OCI-LY7 (cell line): ENCODE measurements at regions not wholly inside any gene's neighbourhood (a gene's known extent, or its start where the extent isn't known, plus 50 kb on each side); places are given as distances from the start of the nearest gene placed in this dataset.

Experiments
- BruUV-seq: library from RNA; stranded (reverse); fragments of 400-500 nt; replicated peaks from 2 replicates; lab custom pipeline; 2021; lab: Mats Ljungman, UMichigan
- CTCF ChIA-PET: fragments of 300-600 bp; sonication (Branson Sonifier 250); formaldehyde crosslinking; loops from one replicate; lab custom pipeline; 2022; ENCODE audit warnings: antibody characterized with exemption; ENCODE audit not compliant: unreplicated experiment; lab: Charles Lee
- POLR2A ChIA-PET: fragments of 300-600 bp; sonication (Branson Sonifier 250); formaldehyde crosslinking; loops from one replicate; lab custom pipeline; 2022; ENCODE audit warnings: antibody characterized with exemption; lab: Charles Lee
- DNase-seq: peaks from one replicate; pipeline ENCODE4 v3.0.0-alpha.2; 2015; ENCODE audit warnings: low spot score
- H2AFZ ChIP-seq: fragments of 200-600 bp; sonication (generic), shearing (Covaris generic); 2 replicates; pipeline ENCODE4 v1.6.1; 2014; ENCODE audit warnings: mild to moderate bottlenecking, antibody characterized with exemption, low read length, moderate library complexity
- H3K27ac ChIP-seq: fragments of 200-600 bp; sonication (generic); 2 replicates; pipeline ENCODE4 v1.5.1; 2014; ENCODE audit warnings: mixed run types, low read depth, mild to moderate bottlenecking, moderate library complexity, low read length, inconsistent platforms; ENCODE audit not compliant: poor library complexity, severe bottlenecking
- H3K36me3 ChIP-seq: fragments of 200-600 bp; sonication (generic); 2 replicates; pipeline ENCODE4 v1.6.1; 2014; ENCODE audit warnings: mild to moderate bottlenecking, antibody characterized with exemption, low read length, moderate library complexity, mixed read lengths; ENCODE audit not compliant: insufficient read depth
- H3K4me1 ChIP-seq: fragments of 200-600 bp; sonication (generic); 2 replicates; pipeline ENCODE4 v1.5.1; 2014; ENCODE audit warnings: mild to moderate bottlenecking, low read length; ENCODE audit not compliant: insufficient read depth, poor library complexity, severe bottlenecking
- H3K4me2 ChIP-seq: fragments of 200-600 bp; sonication (generic); 2 replicates; pipeline ENCODE4 v1.6.1; 2014; ENCODE audit warnings: mild to moderate bottlenecking, low read length
- H3K4me3 ChIP-seq: fragments of 200-600 bp; sonication (generic); 2 replicates; pipeline ENCODE4 v1.5.1; 2014; ENCODE audit warnings: mild to moderate bottlenecking, low read depth, low read length; ENCODE audit not compliant: poor library complexity, severe bottlenecking
- H3K79me2 ChIP-seq: fragments of 200-600 bp; sonication (generic); 2 replicates; pipeline ENCODE4 v1.6.1; 2016; ENCODE audit warnings: low read depth, mild to moderate bottlenecking, low read length, moderate library complexity, mixed read lengths; ENCODE audit not compliant: insufficient read depth
- H3K9me2 ChIP-seq: fragments of 200-600 bp; sonication (generic); 2 replicates; pipeline ENCODE4 v1.6.1; 2016; ENCODE audit warnings: mild to moderate bottlenecking, low read length, mixed read lengths; ENCODE audit not compliant: insufficient read depth
- H3K9me3 ChIP-seq: fragments of 200-600 bp; sonication (generic); 2 replicates; pipeline ENCODE4 v1.6.1; 2014; ENCODE audit warnings: mild to moderate bottlenecking, mixed run types, low read length, mixed read lengths
- H4K20me1 ChIP-seq: fragments of 200-600 bp; sonication (generic); 2 replicates; pipeline ENCODE4 v1.6.1; 2014; ENCODE audit warnings: mild to moderate bottlenecking, antibody characterized with exemption, low read length, moderate library complexity, mixed read lengths; ENCODE audit not compliant: insufficient read depth
- EZH2phosphoT487 ChIP-seq: fragments of 200-600 bp; sonication (generic); IDR thresholded peaks from 2 replicates; pipeline ENCODE4 v1.6.1; 2018; ENCODE audit warnings: low read depth, borderline replicate concordance, mild to moderate bottlenecking, mixed run types, antibody characterized with exemption, low read length, moderate library complexity, mixed read lengths
- intact Hi-C: fragments of 100-400 bp; cut with micrococcal nuclease; formaldehyde crosslinking; loops from one replicate; pipeline ENCODE4 v1.10.0; 2022; ENCODE audit not compliant: unreplicated experiment
- TF ChIP-seq, protein P1 (sequence below): fragments of 200-600 bp; sonication (generic); conservative IDR thresholded peaks from 2 replicates; pipeline ENCODE4 v1.5.1; 2014; ENCODE audit warnings: mild to moderate bottlenecking, antibody characterized with exemption, low read length, moderate library complexity, mixed read lengths

DNA sequence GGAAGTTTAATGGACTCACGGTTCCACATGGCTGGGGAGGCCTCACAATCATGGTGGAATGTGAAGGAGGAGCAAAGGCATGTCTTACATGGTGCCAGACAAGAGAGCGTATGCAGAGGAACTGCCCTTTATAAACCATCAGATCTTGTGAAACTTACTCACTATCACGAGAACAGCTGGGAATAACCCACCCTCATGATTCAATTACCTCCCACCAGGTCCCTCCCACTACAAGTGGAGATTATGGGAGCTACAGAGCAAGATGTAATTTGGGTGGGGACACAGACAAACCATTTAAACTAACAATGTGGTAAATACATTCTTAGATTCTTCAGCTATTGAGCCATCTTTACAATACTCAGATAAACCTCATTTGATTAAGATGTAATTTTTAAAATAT, 176.1 kb downstream of the SH3BP4 start:
- Histone ChIP-seq H3K4me1 (no peaks in the 10 kb centered on the region), H3K36me3 (no peaks in the 10 kb centered on the region), H3K4me2 (no peak overlapping the region), H2AFZ (no peak overlapping the region), H3K9me3 (no peaks in the 10 kb centered on the region), H4K20me1 (no peaks in the 10 kb centered on the region), H3K4me3 (no peak overlapping the region), H3K9me2 (no peaks in the 10 kb centered on the region), H3K79me2 (no peaks in the 10 kb centered on the region), H3K27ac (no peak overlapping the region)
- ChIA-PET POLR2A (interaction anchor here (0.5 to 0.7 kb wide), 3 partner anchors 173 to 996 kb away, joined by 3 read pairs; no protein-coding TSS in a partner anchor), CTCF (no interaction called here)
- TF ChIP-seq, protein P1, sequence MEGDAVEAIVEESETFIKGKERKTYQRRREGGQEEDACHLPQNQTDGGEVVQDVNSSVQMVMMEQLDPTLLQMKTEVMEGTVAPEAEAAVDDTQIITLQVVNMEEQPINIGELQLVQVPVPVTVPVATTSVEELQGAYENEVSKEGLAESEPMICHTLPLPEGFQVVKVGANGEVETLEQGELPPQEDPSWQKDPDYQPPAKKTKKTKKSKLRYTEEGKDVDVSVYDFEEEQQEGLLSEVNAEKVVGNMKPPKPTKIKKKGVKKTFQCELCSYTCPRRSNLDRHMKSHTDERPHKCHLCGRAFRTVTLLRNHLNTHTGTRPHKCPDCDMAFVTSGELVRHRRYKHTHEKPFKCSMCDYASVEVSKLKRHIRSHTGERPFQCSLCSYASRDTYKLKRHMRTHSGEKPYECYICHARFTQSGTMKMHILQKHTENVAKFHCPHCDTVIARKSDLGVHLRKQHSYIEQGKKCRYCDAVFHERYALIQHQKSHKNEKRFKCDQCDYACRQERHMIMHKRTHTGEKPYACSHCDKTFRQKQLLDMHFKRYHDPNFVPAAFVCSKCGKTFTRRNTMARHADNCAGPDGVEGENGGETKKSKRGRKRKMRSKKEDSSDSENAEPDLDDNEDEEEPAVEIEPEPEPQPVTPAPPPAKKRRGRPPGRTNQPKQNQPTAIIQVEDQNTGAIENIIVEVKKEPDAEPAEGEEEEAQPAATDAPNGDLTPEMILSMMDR = no peak
- no peak for TF ChIP-seq EZH2phosphoT487
- no peak for DNase-seq
- intact Hi-C loops = no loop called here
- BruUV-seq = no TSS peak

DNA sequence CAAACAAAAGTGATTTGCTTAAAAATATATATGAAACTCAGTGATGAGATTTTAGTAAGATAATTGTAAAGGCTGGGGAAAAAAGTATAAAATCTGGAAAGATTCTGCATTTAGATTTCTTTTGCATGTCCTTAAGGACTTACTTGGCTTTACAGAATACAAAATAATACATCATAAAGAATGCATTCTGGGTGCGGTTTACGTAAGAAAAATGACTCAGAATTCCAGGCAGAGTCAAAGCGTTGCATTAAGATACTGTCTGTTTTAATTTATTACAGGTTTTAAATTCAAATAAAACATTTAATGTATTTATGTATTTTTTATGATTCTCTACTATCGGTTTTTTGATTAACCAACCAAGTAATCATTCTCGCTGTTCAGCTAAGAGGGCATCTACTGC, 178.0 kb downstream of the SH3BP4 start:
- Histone ChIP-seq H3K4me1 (no peaks in the 10 kb centered on the region), H3K4me2 (no peak overlapping the region), H3K9me2 (no peaks in the 10 kb centered on the region), H3K9me3 (no peaks in the 10 kb centered on the region), H3K36me3 (no peaks in the 10 kb centered on the region), H3K4me3 (no peak overlapping the region), H3K79me2 (no peaks in the 10 kb centered on the region), H3K27ac (no peak overlapping the region), H2AFZ (no peak overlapping the region), H4K20me1 (no peaks in the 10 kb centered on the region)
- ChIA-PET CTCF (no interaction called here), POLR2A (interaction anchor here (0.7 kb wide), 1 partner anchor 384 kb away, joined by 3 read pairs; no protein-coding TSS in a partner anchor)
- TF ChIP-seq, protein P1 = no peak
- no peak for TF ChIP-seq EZH2phosphoT487
- no TSS peak for BruUV-seq
- no peak for DNase-seq
- intact Hi-C loops = loop anchor here (10.0 kb wide), 1 partner anchor 465 kb away; no protein-coding TSS in a partner anchor
